ENCODE measurements at regions not wholly inside any gene's neighbourhood (a gene's known extent, or its start where the extent isn't known, plus 50 kb on each side); places are given as distances from the start of the nearest gene placed in this dataset.

GRCh38 chr18:40576507-40577115, 1378.4 kb upstream of the PIK3C3 start:
- no peak for TF ChIP-seq RCOR1 (conservative IDR thresholded peaks at IDR 0.05; ENCODE audit: low read depth, low read length)
- no peak for TF ChIP-seq RFX5 (IDR thresholded peaks at IDR 0.05; ENCODE audit: low read depth, low read length)
- no peak for TF ChIP-seq POLR2A (IDR thresholded peaks at IDR 0.05; ENCODE audit: low read depth, low read length)
- TF ChIP-seq STAT3 (IDR thresholded peaks at IDR 0.05; ENCODE audit: low read depth, low read length), result no peak

Measured in GM12878 (cell line).